ENCODE measurements at regions not wholly inside any gene's neighbourhood (a gene's known extent, or its start where the extent isn't known, plus 50 kb on each side); places are given as distances from the start of the nearest gene placed in this dataset.

DNA sequence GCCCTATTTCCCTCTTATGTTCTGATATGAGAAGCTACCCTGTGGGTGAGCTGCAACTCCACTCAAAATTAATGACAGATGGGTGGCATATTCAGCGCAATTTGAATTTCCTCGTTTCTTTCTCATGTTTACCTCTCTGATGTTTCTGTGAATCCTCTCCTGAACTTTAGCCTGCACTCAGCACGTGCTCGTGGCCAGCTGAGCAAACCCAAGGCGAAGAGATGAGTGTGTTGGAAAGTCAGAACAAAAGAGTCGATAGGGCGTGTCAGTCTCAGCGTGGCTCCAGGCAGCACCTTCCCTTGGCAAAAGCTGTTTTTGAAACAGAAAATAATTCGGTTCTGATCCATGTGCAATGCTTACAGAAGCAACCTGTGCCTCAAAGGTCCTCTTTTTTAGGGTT is 226.1 kb upstream of the GMDS start:
- DNase-seq (ENCODE audit: extremely low read depth, low read depth, low spot score), result no peak

DNA sequence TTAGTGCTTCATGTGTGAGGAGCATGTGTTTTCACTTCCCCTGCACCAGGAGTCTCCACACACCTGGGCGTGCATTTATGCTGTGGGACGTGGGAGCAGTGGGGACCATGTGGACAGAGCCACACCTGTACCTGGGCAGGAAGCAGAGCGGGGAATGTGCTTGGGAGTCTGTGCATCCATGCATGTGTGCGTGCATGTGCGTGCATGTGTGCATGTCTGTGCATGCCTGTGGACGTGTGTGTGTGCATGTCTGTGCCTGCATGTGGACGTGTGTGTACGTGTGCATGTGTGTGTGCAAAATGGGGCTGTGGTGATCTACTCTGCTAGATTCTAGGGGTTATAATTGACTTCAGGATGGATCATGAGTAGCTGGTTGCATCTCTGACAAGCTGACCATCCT is 224.0 kb upstream of the GMDS start:
- DNase-seq (ENCODE audit: extremely low read depth, low read depth, low spot score), result no peak

DNA sequence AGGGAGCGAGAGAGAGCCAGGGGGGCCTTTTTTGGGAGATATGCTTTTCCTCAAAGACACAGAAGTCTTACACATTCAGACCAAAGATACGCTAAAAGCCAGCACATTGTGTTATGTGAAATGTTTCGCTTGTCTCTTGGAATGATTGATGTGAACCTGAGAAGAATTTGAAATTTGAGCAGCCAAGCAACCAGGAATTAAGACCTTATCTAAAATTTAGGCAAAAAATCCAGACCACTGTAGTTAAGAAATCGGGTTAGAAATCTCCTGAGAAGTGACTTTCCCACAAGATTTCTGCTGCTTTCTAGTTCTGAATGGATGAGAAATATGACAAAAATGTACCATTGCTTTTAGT is 223.2 kb upstream of the GMDS start:
- DNase-seq (ENCODE audit: extremely low read depth, low read depth, low spot score), result no peak

DNA sequence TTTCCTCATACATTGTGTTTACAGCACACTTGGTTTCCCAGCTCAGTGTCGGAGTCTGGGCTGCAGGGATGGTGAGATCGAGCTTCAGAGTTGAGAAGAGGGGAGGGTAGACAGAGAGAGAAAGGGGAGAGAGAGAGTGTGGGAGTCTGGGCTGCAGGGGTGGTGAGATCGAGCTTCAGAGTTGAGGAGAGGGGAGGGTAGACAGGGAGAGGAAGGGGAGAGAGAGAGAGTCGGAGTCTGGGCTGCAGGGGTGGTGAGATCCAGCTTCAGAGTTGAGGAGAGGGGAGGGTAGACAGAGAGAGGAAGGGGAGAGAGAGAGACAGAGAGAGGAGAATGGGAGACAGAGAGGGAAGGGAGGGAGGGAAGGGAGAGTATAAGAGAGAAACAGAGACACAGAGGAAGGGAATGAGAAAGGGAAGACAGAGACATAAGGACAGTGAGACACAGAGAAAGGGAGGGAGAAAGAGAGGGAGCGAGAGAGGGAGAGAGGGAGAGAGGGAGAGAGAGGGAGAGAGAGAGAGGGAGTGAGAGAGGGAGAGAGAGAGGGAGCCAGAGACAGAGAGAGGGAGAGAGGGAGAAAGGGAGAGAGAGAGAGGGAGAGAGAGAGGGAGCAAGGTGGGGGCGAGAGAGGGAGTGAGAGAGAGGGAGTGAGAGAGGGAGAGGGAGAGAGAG is 222.7 kb upstream of the GMDS start:
- no peak for DNase-seq (ENCODE audit: extremely low read depth, low read depth, low spot score)

DNA sequence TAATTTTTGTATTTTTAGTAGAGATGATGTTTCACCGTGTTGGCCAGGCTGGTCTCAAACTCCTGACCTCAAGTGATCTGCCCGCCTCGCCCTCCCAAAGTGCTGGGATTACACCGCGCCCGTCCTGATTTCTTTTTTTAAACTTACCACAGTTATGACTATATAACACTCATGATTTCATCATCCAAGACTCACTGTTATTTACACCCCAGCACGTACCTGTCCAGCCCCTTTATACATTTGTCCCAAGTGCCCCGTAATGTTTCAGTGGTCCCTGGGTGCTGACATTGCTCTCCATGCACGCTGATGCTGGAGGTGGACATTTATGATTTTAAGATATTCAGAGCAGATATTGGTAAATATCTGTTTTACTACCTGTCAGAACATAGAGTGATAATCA is 219.9 kb upstream of the GMDS start:
- DNase-seq (ENCODE audit: extremely low read depth, low read depth, low spot score), result no peak

DNA sequence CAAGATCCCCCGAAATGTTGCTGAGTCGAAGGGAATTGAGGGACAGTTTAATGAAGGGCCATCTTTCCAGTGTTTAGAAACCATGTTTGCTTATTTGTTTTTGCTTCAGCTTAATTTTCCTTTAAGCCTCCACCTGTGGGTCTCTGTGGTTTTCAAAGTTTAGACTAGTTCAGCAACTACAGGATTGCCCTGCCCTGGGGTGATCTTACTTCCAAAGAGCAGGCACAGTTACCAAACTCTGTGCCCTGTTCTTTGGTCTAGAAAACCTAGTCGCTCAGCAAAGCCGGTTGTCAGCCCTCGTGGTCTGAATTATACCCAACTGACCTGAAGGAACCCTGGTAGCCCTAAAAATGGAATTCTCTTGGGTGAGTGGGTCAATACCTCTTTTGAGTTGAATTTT is 219.2 kb upstream of the GMDS start:
- no peak for DNase-seq (ENCODE audit: extremely low read depth, low read depth, low spot score)

DNA sequence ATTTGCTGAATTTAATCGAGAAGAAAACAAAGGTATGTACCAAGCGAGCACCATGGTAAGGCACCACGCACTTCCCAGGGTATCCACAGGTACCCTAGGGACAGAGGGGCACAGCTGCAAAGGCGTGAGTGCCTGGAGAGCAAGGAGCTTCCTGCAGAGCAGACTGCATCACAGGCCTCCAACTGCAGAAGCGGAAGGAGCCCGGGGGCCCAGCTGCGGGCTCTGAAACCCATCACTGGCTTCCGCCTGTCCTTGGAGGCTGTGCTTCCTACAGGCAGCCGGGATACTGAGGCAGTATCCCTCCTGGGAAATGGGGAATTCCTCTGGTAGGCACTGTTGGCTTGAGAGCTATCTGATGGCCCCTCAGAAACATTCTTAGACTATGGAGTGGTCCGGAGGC is 217.4 kb upstream of the GMDS start:
- DNase-seq (ENCODE audit: extremely low read depth, low read depth, low spot score), result no peak

DNA sequence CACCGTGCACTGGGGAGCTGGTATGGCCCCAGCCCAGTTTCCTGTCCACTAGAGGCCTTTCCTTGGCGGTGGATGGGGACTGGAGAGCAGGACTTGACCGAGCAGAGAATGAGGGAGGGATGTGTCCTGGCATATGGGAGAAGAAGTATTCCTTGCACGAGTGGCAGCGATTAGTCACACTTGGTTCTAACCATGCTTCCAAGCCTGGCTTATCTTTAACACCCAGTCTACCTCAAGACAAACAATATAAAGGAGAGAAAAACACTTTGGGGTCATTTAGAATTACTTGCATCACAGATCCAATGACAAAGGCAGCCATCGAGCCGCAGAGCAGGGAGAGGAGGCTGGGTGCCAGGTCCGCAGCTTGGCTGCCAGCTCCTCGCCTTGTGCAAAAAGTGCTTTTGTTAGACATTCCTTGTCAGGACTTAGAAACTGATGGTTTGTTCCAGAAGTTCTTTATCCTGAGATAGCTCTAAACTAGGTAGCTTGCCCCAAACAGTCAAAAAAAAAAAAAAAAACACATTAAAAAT is 214.9 kb upstream of the GMDS start:
- DNase-seq (ENCODE audit: extremely low read depth, low read depth, low spot score), result no peak

DNA sequence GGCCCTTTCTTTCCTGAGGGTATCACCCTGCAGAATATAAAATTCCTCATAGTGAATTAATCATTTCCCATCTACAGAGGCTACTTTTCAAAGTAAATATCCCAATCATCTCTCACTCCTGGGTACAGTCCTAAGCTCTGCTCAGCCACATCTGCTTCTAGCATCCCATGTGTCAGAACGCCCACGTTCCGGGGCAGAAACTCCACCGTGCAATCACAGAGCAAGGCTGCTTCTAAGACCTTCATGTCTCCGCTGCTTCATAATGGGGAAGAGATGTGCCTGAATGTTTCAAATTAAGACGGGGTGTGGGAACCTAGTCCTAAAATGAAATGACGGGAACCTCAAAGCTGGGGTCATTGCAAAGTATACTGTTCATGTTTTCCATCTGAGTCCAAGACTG is 208.8 kb upstream of the GMDS start:
- no peak for DNase-seq (ENCODE audit: extremely low read depth, low read depth, low spot score)

DNA sequence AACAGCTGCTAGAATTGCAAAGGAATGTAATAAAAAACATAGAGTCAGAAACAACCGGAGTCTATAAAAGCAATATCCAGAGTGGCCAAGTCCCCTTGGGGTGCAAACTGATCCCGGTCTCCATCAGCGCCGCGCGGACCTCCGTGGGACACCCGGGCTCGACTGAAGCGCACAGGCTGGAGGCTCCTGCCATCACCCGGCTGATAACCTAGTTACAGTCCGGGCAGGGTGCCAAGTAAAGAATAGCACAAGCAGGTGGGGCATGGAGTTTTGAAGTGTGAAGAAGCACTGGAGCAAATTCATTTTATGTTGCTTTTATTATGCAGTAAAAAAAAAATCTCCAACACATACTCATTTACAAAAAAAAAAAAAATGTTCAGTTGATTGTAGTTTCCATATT is 205.1 kb upstream of the GMDS start:
- DNase-seq (ENCODE audit: extremely low read depth, low read depth, low spot score), result no peak

DNA sequence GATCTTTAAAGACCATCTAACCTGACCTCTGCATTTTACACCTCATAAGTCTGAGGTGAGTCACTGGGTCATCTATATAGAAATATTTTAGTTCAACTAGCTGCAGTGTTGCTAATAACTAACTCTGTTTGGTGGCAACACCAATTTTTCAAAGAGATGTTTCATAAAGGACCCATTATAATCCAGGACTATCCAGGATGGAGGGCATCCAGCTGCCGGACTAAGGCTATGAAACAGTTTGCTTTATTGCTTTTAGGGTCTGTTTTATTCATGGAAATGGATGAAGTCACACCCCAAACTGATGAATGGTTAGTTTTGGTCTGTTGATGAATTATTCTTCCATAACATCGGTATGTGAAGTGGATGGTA is 204.2 kb upstream of the GMDS start:
- no peak for DNase-seq (ENCODE audit: extremely low read depth, low read depth, low spot score)

DNA sequence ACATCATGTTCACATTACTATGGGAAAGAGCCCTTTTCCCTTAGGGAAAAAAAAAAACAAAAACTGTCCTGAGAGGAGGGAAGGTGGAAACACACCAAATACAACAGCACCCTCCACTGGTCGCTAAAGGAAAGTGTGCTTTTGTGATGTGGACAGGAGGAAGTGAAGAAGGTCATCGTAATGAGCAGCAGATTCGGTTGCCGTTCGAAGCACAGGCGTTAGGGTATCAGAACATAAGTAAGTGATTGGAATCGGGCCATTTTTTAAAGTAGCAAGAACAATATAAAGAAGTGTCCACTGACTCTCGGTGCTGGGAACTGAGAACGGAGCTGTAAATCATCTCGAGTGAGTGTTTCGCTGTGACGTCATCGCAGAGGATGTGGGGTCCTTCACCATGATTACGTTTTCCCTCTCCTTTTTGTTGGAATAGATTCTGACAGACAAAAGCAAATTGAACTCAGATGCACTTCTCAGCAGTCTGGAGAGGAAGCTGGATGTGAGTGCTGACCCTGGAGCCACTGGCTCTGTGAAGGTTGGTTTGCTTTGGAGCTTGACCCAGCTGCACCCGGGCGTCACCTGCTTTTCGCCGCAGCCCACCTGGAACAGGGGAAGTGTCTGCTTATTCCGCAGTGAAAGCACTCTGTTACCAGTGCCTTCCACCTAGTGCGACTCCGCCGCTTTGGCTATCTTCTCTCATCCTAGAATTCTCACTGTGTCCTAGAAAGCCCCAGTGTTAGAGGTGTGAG is 203.6 kb upstream of the GMDS start:
- DNase-seq (ENCODE audit: extremely low read depth, low read depth, low spot score), result peak; percentile 50

DNA sequence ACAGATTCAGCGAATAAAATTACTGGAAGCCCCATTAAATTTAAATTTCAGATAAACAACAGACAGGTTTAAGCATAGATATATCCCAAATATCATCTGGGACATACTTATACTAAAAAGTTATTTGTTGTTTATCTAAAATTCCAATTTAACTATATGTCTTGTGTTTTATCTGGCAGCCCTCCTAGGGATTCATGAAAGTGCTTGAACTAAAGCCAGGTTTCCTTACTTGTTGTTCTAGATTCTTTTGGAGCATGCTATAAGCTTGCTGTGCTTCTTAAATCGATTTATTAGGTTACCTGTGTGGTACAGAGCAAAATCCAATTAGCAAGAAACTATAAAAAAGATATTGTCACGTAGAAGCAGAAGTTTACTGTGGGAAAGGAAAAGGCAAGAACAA is 202.5 kb upstream of the GMDS start:
- DNase-seq (ENCODE audit: extremely low read depth, low read depth, low spot score), result no peak

DNA sequence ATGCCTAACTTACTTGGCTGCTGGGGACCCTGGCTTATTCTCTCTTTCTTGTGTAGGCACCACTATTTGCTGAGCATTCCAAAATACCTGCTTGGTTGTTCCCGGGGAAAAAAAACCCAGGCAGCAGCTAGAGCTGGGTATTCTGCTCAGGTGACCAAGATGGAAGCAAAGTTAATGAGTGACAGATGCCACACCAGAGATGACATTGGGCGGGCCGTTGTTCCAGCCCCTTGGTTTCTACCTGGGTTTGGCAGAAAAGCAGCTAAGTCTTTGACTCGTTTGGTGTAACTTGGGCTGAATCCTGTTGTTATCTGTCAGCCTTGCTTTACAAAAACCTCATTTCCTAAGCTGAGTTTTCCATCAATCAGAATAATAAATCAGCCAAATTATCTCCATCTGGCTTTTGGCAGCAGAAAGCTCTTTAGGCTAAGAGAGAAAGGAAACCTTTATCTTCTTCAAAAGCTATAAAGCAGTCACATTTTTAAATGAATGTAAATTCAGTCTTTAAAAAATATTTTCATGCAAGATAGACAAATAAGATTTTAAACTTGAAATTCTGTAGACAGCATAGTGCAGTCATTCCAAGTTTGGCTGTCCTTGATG is 202.0 kb upstream of the GMDS start:
- DNase-seq (ENCODE audit: extremely low read depth, low read depth, low spot score), result no peak

DNA sequence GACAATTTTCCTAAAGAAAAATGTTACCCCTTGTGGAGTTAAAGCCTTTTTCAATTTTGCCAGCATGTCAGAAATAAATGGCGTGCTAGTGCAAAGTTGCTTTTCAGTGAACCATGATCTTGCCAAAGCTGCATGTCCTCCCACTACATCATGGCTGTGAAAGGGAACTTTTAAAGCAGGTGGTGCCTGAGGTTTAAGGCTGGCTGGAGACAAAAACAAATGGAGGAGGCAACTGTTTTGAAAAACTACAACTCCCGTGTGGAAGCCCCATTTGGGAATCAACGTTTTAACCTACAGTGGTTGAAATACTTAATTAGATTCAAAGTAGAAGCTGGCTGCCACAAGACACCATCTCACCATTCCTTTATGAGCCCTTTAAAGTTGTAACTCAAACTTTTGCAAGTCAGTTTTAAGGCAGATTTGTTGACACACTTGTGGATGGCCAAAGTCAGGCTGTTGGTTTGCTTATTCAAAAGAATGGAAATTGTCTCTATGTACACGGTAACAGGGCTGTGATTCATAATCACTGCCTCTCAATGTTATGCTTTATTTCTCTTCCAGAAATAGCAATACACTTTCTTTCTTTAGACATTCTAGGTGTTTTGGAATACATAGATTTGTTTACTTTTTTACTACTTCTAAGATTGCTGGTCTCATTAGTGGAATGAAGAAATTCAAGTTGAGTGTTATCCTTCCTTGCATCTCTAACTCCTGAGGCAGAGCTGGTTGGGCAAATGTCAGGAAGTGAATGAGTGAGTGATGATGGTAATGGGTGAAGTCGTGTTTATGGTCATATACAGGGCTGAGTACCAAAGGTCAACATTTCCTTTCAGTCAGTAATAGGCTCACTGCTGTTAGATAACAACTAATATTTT is 196.4 kb upstream of the GMDS start:
- DNase-seq (ENCODE audit: extremely low read depth, low read depth, low spot score), result no peak

DNA sequence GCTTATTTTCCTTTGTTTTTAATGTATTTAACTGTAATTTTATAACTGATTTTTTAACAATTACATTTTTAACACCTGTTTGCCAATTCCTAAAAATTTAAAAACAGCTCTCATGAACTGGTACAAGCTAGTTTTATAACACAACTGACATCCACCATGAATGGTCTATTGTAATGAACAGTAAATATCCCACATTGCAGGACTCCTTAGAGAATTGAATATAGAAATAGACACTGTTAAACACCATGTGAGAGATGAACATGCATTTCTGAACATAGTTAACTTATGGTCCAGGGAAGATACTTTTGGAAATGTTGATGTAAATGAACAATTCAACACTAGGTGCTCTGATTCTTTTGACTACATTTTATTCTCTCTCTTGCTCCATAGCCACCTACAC is 195.1 kb upstream of the GMDS start:
- no peak for DNase-seq (ENCODE audit: extremely low read depth, low read depth, low spot score)

DNA sequence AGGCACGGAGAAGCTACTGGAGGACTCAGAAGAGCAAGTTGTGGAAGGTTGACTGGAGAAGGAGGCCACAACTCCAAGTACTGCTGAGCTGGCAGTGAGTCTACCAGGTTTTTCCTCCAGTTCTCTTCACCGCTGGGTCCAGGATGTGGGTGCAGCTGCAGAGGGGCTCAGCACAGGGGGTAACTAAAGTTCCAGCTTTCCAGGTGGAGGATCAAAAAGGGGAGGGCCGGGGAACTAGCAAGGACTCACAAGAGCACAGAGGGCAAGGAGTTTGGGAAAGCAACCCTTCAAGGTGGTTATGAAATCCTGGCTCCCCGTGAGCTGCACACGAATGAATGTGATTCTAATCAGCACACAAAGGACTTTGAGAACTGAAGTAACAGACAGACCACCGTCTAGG is 194.2 kb upstream of the GMDS start:
- DNase-seq (ENCODE audit: extremely low read depth, low read depth, low spot score), result no peak

DNA sequence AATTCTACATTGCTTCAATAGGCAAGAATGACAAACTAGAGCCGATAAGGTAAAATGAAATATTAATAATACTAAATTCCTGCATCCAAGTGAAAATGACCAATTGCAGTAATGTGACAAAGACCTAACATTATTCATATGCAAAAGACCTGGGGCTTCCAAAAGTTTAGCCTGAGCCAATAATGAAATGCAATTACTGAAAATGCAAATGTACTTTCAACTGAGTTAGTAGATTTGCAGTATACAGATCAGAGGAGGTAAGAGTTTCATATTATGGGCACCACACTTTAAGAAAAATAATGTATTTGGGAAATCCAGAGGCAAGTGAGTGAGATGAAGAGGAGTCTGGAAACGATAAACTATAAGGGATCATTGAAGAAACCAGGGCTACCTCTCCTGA is 193.7 kb upstream of the GMDS start:
- DNase-seq (ENCODE audit: extremely low read depth, low read depth, low spot score), result no peak

DNA sequence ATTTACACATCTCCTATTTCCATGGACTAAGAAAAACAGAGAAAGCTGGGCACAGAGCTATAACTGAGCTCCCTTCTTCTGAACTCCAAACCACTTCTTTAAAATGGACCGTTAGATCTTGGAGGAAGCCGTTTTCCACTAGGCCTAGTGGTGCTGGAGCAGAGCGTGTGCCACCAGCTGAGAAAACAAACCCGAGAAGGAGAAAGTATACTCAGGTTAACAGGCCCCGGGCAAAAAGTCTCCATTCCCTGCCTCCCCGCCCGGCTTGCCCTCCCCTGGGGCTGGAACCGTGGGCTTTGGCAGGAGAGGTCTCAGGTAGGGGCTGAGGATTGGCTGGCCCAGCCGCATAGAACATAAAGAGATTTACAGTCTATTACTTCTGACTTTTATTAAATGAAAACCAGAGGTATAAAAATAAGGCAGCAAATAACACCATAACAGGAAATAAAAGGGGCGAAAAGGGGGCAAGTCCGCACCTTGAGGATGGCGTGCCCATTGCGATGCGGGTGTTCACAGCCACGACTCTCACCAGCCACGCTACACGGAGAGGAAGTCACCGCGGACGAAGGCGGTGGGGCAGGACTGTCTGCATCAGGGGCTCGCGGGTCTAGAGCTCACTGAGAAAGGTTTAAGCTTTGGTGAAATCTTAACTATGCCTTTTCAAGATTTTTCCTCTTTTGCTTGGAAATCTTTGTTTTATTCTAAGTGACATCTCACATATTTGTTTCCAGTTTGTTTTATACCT is 191.2 kb upstream of the GMDS start:
- DNase-seq (ENCODE audit: extremely low read depth, low read depth, low spot score), result no peak

DNA sequence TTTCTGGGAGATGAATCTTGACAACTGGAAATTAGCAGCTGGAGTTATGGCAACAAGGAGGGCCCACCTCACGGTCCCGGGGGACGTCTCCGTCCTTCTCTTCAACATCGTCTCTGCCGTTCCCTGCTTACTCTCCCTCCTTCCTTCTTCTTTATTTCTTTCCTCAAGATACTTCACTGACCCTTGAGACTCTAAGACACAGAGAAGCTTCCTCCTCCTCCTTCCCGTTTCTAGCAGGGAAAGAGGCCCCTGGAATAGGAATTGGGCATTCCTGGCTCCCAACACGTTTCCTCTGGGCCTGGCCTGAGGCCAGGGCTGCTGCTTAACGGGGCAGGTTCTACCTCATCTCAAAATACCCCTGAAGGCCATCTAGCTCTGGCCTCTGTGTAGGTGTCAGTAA is 189.9 kb upstream of the GMDS start:
- DNase-seq (ENCODE audit: extremely low read depth, low read depth, low spot score), result no peak

DNA sequence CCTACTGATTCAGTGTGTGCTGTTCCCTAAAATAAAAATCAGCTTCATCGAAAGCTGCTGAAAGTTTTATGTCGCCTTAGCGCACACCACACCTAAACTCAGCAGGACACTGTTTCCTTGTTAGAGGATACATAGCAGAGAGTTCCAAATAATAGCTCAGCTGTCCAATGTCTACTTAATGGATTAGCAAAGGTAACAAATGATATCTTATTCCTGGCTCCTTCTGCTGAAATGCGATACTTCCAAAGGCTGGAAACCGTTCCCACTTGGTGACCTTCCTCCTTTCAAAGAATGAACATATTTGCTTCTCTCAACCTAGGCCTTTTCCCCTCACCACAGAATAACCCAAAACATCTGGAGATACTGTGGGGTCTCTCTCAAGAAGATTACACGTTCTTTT is 189.5 kb upstream of the GMDS start:
- DNase-seq (ENCODE audit: extremely low read depth, low read depth, low spot score), result no peak
